ENCODE measurements at regions not wholly inside any gene's neighbourhood (a gene's known extent, or its start where the extent isn't known, plus 50 kb on each side); places are given as distances from the start of the nearest gene placed in this dataset.

DNA sequence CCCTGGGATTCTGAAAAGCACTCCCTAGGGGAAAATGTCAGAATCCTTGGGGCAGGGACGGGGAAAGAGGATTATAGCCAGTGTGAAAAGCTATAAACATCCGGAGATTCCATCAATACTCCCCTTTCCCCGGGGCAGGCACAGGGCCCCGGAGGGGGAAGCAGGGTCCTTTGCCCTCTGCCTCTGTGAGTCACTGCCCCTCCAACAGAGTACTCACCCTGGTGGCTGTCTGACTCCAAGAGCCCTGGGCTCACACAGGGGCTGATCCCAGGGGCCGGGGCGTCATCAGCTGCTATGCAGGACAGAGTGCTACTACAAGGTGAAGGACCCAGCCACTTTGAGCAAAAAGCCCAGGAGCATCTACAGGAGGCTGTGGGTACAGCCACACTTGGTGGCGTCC lies 133.0 kb upstream of the PRR20G start:
- TF ChIP-seq, protein P1, sequence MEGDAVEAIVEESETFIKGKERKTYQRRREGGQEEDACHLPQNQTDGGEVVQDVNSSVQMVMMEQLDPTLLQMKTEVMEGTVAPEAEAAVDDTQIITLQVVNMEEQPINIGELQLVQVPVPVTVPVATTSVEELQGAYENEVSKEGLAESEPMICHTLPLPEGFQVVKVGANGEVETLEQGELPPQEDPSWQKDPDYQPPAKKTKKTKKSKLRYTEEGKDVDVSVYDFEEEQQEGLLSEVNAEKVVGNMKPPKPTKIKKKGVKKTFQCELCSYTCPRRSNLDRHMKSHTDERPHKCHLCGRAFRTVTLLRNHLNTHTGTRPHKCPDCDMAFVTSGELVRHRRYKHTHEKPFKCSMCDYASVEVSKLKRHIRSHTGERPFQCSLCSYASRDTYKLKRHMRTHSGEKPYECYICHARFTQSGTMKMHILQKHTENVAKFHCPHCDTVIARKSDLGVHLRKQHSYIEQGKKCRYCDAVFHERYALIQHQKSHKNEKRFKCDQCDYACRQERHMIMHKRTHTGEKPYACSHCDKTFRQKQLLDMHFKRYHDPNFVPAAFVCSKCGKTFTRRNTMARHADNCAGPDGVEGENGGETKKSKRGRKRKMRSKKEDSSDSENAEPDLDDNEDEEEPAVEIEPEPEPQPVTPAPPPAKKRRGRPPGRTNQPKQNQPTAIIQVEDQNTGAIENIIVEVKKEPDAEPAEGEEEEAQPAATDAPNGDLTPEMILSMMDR (IDR thresholded peaks at IDR 0.05; ENCODE audit: low read length) = no peak
- TF ChIP-seq EZH2 (IDR thresholded peaks at IDR 0.05; ENCODE audit: borderline replicate concordance, low read length) = no peak

Data from OCI-LY1 (cell line).